ENCODE measurements at regions not wholly inside any gene's neighbourhood (a gene's known extent, or its start where the extent isn't known, plus 50 kb on each side); places are given as distances from the start of the nearest gene placed in this dataset.

DNA sequence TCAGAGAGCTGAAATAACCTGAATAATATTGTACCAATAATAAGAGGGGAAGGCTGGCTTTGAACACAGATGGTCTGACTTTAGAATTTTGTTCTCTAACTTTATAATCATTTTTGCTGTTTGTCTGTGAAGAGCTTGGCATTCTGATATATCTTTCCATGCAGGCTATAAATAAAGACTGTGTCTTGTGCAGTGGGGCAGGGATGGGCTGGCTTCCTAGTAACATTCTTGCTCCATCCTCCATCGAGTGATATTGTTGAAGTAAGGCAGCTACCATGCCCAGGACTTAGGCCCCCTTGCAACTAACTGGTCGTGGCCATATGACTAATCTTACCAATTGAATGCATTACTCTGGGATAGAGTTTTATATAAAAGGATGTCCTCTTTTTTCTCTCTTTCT, 234.7 kb upstream of the IRX3 start:
- no peaks in the 10 kb centered on the region for H3K36me3 ChIP-seq (ENCODE audit: insufficient read depth, low read length)
- H3K4me1 ChIP-seq (ENCODE audit: low read length) = no peaks in the 10 kb centered on the region
- no peak overlapping the region for H2AFZ ChIP-seq (ENCODE audit: low read length)
- H3K9me2 ChIP-seq (replicated peaks; ENCODE audit: insufficient read depth, low read length) = no peaks in the 10 kb centered on the region; the same call in 1 of the 2 replicates
- no peak overlapping the region for H3K9ac ChIP-seq (ENCODE audit: low read length)
- 0 out of 2 replicates have a peak, but pooled peaks cover 2% of the 10 kb centered on the region for H3K9me3 ChIP-seq (ENCODE audit: low read length)
- H3K27me3 ChIP-seq (ENCODE audit: low read length) = no peaks in the 10 kb centered on the region
- H3K79me2 ChIP-seq (ENCODE audit: low read length) = no peaks in the 10 kb centered on the region
- H3K4me2 ChIP-seq (ENCODE audit: low read depth, low read length, poor library complexity, severe bottlenecking) = no peak overlapping the region
- no peak overlapping the region for H3K27ac ChIP-seq (ENCODE audit: low read length)
- DNase-seq = no peak
- no peak overlapping the region for H3K4me3 ChIP-seq (ENCODE audit: low read length)
- no peaks in the 10 kb centered on the region for H4K20me1 ChIP-seq (ENCODE audit: insufficient read depth, low read depth, low read length)

DNA sequence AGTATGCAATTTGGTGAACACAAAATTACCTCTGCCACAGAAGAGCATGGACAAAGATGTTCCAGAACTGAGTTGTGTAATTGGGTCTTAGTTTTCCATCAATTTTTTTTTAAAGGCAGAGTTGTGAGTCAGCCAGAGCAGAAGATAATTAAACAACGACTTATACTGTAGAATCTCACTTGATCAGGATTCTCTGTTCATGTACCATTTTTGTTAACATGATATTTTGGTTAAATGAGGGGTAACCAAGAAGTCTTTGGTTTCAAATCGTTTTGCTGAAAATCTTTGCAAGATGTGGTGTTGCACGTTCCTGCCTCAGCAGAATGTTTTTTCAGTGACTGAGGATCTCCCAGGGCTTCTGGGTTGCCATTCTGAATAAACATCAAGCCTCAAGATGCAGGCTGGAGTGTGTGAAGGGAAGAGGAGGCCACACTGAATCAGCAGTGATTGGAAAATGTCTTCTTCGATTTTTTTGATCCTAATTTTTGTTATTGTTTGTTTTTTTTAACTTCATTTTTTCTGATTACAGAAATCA, 232.6 kb upstream of the IRX3 start:
- Histone ChIP-seq H3K27me3 (ENCODE audit: low read length) (no peaks in the 10 kb centered on the region), H2AFZ (ENCODE audit: low read length) (no peak overlapping the region), H3K4me1 (ENCODE audit: low read length) (no peaks in the 10 kb centered on the region), H3K9me3 (ENCODE audit: low read length) (no peaks in the 10 kb centered on the region), H3K4me3 (ENCODE audit: low read length) (no peak overlapping the region), H3K9me2 (replicated peaks; ENCODE audit: insufficient read depth, low read length) (no peaks in the 10 kb centered on the region; the same call in 1 of the 2 replicates), H3K79me2 (ENCODE audit: low read length) (no peaks in the 10 kb centered on the region), H3K9ac (ENCODE audit: low read length) (no peak overlapping the region), H3K27ac (ENCODE audit: low read length) (no peak overlapping the region), H3K36me3 (ENCODE audit: insufficient read depth, low read length) (no peaks in the 10 kb centered on the region), H4K20me1 (ENCODE audit: insufficient read depth, low read depth, low read length) (no peaks in the 10 kb centered on the region), H3K4me2 (ENCODE audit: low read depth, low read length, poor library complexity, severe bottlenecking) (no peak overlapping the region)
- no peak for DNase-seq

DNA sequence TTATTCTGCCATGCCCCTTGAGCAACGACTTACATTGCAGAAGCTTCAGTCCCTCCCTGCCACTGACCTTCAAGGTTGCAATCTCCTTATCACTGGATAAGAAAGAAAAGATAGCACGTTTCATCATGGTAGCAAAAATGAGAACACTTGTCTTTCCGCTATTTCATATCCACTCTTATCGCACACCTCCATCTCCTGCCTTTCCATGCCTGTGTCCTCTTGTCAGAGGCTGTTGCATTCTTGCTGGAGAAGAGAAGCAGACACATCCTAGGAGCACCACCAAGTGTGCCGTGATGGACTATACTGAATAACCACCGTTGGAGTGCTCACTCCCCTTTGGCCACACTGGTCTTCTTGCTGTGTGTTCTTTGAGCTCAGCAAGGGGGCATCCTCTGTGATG, 230.6 kb upstream of the IRX3 start:
- H3K27ac ChIP-seq (ENCODE audit: low read length) = no peak overlapping the region
- no peaks in the 10 kb centered on the region for H3K36me3 ChIP-seq (ENCODE audit: insufficient read depth, low read length)
- no peaks in the 10 kb centered on the region for H3K9me3 ChIP-seq (ENCODE audit: low read length)
- H4K20me1 ChIP-seq (ENCODE audit: insufficient read depth, low read depth, low read length) = no peaks in the 10 kb centered on the region
- no peaks in the 10 kb centered on the region for H3K27me3 ChIP-seq (ENCODE audit: low read length)
- H2AFZ ChIP-seq (ENCODE audit: low read length) = no peak overlapping the region
- no peaks in the 10 kb centered on the region for H3K4me1 ChIP-seq (ENCODE audit: low read length)
- no peak overlapping the region for H3K4me2 ChIP-seq (ENCODE audit: low read depth, low read length, poor library complexity, severe bottlenecking)
- no peaks in the 10 kb centered on the region; the same call in 1 of the 2 replicates for H3K9me2 ChIP-seq (replicated peaks; ENCODE audit: insufficient read depth, low read length)
- no peak overlapping the region for H3K9ac ChIP-seq (ENCODE audit: low read length)
- no peak for DNase-seq
- H3K4me3 ChIP-seq (ENCODE audit: low read length) = no peak overlapping the region
- H3K79me2 ChIP-seq (ENCODE audit: low read length) = no peaks in the 10 kb centered on the region

DNA sequence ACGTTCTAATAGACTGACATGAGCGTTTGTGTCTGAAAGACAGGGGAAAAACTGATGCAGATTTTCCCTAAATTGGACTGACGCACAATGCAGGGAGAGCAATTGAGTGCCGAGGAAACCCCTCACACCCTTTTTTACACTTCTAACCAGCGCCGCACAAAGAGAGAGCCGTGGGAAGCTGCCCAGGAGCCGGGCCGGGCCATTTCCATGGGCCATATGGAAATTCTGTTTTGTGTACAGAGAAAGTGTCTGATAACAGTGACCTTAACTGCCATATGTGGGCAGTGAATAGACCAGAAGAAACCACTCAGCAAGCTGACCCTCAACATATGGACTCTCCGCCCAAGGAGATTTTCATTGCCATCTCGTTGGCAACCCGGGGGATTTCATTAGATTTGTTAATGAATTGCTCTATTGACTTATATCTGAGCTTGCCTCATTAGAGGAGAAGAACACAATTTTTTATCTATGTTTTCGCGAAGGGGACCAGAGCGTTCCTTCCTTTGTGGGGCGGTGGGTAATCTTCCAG, 225.9 kb upstream of the IRX3 start:
- Histone ChIP-seq H3K4me1 (ENCODE audit: low read length) (peaks cover 1% of the 10 kb centered on the region), H2AFZ (ENCODE audit: low read length) (no peak overlapping the region), H3K79me2 (ENCODE audit: low read length) (no peaks in the 10 kb centered on the region), H4K20me1 (ENCODE audit: insufficient read depth, low read depth, low read length) (no peaks in the 10 kb centered on the region), H3K27ac (ENCODE audit: low read length) (no peak overlapping the region), H3K9ac (ENCODE audit: low read length) (no peak overlapping the region), H3K27me3 (ENCODE audit: low read length) (no peaks in the 10 kb centered on the region), H3K9me2 (replicated peaks; ENCODE audit: insufficient read depth, low read length) (no peaks in the 10 kb centered on the region), H3K4me2 (ENCODE audit: low read depth, low read length, poor library complexity, severe bottlenecking) (no peak overlapping the region), H3K36me3 (ENCODE audit: insufficient read depth, low read length) (no peaks in the 10 kb centered on the region), H3K4me3 (ENCODE audit: low read length) (no peak overlapping the region), H3K9me3 (ENCODE audit: low read length) (no peaks in the 10 kb centered on the region)
- DNase-seq = no peak

DNA sequence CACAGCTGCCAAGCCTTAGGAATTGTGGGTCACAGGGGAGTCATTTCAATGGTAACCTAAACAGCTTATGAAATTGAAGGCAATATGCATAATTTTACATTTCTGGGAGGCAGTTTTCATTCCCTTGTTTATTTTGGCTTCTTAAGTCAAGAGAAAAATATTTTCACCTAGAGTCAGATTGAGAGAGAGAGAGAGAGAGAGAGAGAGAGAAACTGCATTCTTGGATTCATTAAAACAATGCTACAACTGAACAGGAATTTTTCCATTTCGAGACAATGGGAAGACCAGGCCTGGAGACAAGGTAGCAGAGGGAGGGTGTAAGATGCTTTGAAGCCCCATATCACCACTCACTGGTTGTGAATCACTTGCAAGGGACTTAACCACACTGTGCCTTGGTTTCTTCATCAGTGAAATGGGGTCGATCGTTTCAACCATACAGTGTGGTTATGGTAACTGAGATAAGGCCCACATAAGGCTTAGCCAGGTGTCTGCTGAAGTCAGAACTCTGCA, 224.7 kb upstream of the IRX3 start:
- Histone ChIP-seq H3K4me2 (ENCODE audit: low read depth, low read length, poor library complexity, severe bottlenecking) (no peak overlapping the region), H2AFZ (ENCODE audit: low read length) (no peak overlapping the region), H4K20me1 (ENCODE audit: insufficient read depth, low read depth, low read length) (no peaks in the 10 kb centered on the region), H3K9ac (ENCODE audit: low read length) (no peak overlapping the region), H3K36me3 (ENCODE audit: insufficient read depth, low read length) (no peaks in the 10 kb centered on the region), H3K4me3 (ENCODE audit: low read length) (no peak overlapping the region), H3K27ac (ENCODE audit: low read length) (no peak overlapping the region), H3K9me3 (ENCODE audit: low read length) (no peaks in the 10 kb centered on the region), H3K79me2 (ENCODE audit: low read length) (no peaks in the 10 kb centered on the region), H3K27me3 (ENCODE audit: low read length) (no peaks in the 10 kb centered on the region), H3K4me1 (ENCODE audit: low read length) (peaks cover 13% of the 10 kb centered on the region), H3K9me2 (replicated peaks; ENCODE audit: insufficient read depth, low read length) (no peaks in the 10 kb centered on the region)
- no peak for DNase-seq

DNA sequence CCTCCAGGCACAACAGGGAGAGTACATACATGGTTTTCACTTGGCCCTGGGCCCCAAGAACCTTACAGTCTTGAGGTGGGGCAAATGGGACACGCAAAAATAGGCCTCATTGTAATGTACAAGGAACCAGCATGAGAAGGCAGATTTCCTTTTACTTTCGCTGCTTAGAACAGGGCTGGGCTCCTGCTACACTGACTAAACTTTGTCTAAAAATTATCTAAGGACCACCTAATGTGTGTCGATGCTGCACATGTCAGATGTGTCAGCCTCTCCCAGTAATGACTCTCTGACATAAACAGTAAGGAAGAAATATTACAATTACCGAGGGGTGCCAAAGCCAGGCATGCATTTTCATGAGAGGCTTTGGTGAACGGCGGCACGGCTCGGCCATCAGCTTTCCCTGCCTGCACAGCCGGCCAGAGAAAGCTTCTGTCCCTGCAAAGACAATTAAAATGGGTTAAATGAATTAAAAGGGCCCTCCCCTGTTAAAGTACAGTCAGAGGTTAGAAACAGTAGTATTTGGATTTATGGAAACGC, 224.2 kb upstream of the IRX3 start:
- Histone ChIP-seq H4K20me1 (ENCODE audit: insufficient read depth, low read depth, low read length) (no peaks in the 10 kb centered on the region), H3K27ac (ENCODE audit: low read length) (no peak overlapping the region), H3K4me1 (ENCODE audit: low read length) (peaks cover 13% of the 10 kb centered on the region), H3K4me3 (ENCODE audit: low read length) (no peak overlapping the region), H3K36me3 (ENCODE audit: insufficient read depth, low read length) (no peaks in the 10 kb centered on the region), H3K79me2 (ENCODE audit: low read length) (no peaks in the 10 kb centered on the region), H2AFZ (ENCODE audit: low read length) (no peak overlapping the region), H3K4me2 (ENCODE audit: low read depth, low read length, poor library complexity, severe bottlenecking) (no peak overlapping the region), H3K9ac (ENCODE audit: low read length) (no peak overlapping the region), H3K9me2 (replicated peaks; ENCODE audit: insufficient read depth, low read length) (no peaks in the 10 kb centered on the region), H3K9me3 (ENCODE audit: low read length) (no peaks in the 10 kb centered on the region), H3K27me3 (ENCODE audit: low read length) (no peaks in the 10 kb centered on the region)
- DNase-seq = no peak

DNA sequence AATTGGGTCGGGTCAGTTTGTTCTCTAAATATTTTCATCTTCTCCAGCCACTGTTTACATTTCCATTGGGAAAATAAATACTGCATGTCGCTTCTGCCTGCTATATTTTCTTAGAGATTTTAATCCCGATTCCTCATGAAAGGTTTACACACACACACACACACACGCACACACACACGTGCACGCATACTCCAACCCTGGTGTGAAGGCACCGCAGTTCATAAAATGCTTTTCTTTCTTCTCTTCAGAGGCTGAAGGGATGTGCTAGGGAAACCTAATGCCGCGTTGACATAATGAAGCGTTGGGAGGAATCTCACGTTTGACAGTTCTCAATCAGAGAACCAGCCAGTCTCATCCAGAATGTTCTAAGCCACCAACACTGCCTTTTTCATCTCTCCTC, 222.9 kb upstream of the IRX3 start:
- Histone ChIP-seq H3K9ac (ENCODE audit: low read length) (no peak overlapping the region), H3K27me3 (ENCODE audit: low read length) (no peaks in the 10 kb centered on the region), H3K27ac (ENCODE audit: low read length) (no peak overlapping the region), H4K20me1 (ENCODE audit: insufficient read depth, low read depth, low read length) (no peaks in the 10 kb centered on the region), H3K9me2 (replicated peaks; ENCODE audit: insufficient read depth, low read length) (no peaks in the 10 kb centered on the region), H3K4me2 (ENCODE audit: low read depth, low read length, poor library complexity, severe bottlenecking) (no peak overlapping the region), H3K9me3 (ENCODE audit: low read length) (no peaks in the 10 kb centered on the region), H2AFZ (ENCODE audit: low read length) (no peak overlapping the region), H3K4me1 (ENCODE audit: low read length) (peaks cover 14% of the 10 kb centered on the region), H3K36me3 (ENCODE audit: insufficient read depth, low read length) (no peaks in the 10 kb centered on the region), H3K79me2 (ENCODE audit: low read length) (no peaks in the 10 kb centered on the region), H3K4me3 (ENCODE audit: low read length) (no peak overlapping the region)
- no peak for DNase-seq

DNA sequence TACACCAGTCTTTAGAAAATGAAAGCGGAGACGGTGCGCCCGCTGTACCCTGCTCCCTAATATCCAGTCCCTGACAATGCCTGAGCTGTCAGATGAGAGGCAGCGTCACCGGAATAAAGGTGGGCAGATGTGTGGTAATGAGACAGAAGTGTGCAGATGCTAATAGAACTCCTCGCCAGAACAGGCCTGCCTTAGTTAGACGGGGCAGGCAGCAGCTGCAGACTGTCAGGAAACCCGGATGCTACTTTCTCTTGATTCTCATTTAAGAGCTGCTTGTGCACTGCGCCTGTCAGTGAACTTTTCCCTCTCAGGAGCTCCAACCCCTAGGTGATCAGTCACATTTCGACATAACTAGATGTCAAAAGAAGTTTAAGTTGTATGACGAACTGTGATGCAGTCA, 221.8 kb upstream of the IRX3 start:
- H3K4me3 ChIP-seq (ENCODE audit: low read length) = no peak overlapping the region
- H3K9me2 ChIP-seq (replicated peaks; ENCODE audit: insufficient read depth, low read length) = no peaks in the 10 kb centered on the region
- H3K9ac ChIP-seq (ENCODE audit: low read length) = no peak overlapping the region
- no peak overlapping the region for H3K4me2 ChIP-seq (ENCODE audit: low read depth, low read length, poor library complexity, severe bottlenecking)
- peaks cover 17% of the 10 kb centered on the region for H3K4me1 ChIP-seq (ENCODE audit: low read length)
- no peaks in the 10 kb centered on the region for H3K36me3 ChIP-seq (ENCODE audit: insufficient read depth, low read length)
- H4K20me1 ChIP-seq (ENCODE audit: insufficient read depth, low read depth, low read length) = no peaks in the 10 kb centered on the region
- H3K27ac ChIP-seq (ENCODE audit: low read length) = no peak overlapping the region
- H2AFZ ChIP-seq (ENCODE audit: low read length) = no peak overlapping the region
- no peaks in the 10 kb centered on the region for H3K9me3 ChIP-seq (ENCODE audit: low read length)
- H3K27me3 ChIP-seq (ENCODE audit: low read length) = no peaks in the 10 kb centered on the region
- H3K79me2 ChIP-seq (ENCODE audit: low read length) = no peaks in the 10 kb centered on the region
- DNase-seq = no peak

Data from Karpas-422 (cell line).